HepG2 (cell line): ENCODE measurements at regions not wholly inside any gene's neighbourhood (a gene's known extent, or its start where the extent isn't known, plus 50 kb on each side); places are given as distances from the start of the nearest gene placed in this dataset.
A peak's percentile ranks its signal among the peaks of the same experiment; 100 is the strongest.

ENCODE experiments used
- AKAP8 ChIP-seq: sonication (generic); formaldehyde crosslinking; IDR thresholded peaks from 2 replicates; pipeline ENCODE4 v1.5.1; 2020; ENCODE audit warnings: mild to moderate bottlenecking, missing genetic modification reagents
- ATRX ChIP-seq: sonication (generic); formaldehyde crosslinking; IDR thresholded peaks from 2 replicates; pipeline ENCODE4 v1.4.0; 2020; ENCODE audit warnings: missing genetic modification reagents, borderline replicate concordance
- CBFB ChIP-seq: sonication (generic); formaldehyde crosslinking; IDR thresholded peaks from 2 replicates; pipeline ENCODE4 v1.4.0; 2020; ENCODE audit warnings: missing genetic modification reagents
- CBX5 ChIP-seq: sonication (generic); formaldehyde crosslinking; IDR thresholded peaks from 2 replicates; pipeline ENCODE4 v1.4.0; 2020; ENCODE audit warnings: missing genetic modification reagents, borderline replicate concordance
- HMGXB4 ChIP-seq, 2 experiments: sonication (generic) in 1 of 2; formaldehyde crosslinking in 1 of 2; IDR thresholded peaks; 2 replicates each; pipeline versions ENCODE4 v1.4.0 to v1.6.1; 2018 to 2020; ENCODE audit warnings: missing genetic modification reagents in 2 of 2, borderline replicate concordance in 1 of 2, low read depth in 1 of 2, mild to moderate bottlenecking in 1 of 2, missing biosample characterization in 1 of 2
- MAFF ChIP-seq: IDR thresholded peaks from 2 replicates; pipeline ENCODE4 v1.6.1; 2011; ENCODE audit warnings: low read depth, low read length, improper control_type of control experiment
- MIER3 ChIP-seq: IDR thresholded peaks from 2 replicates; pipeline ENCODE4 v1.6.1; 2016; ENCODE audit warnings: missing compliant biosample characterization, borderline replicate concordance
- NFE2 ChIP-seq: sonication (generic); formaldehyde crosslinking; IDR thresholded peaks from 2 replicates; pipeline ENCODE4 v1.4.0; 2020; ENCODE audit warnings: missing genetic modification reagents
- NFE2L2 ChIP-seq: fragments of 150-350 bp; IDR thresholded peaks from 2 replicates; pipeline ENCODE4 v1.6.1; 2014; ENCODE audit warnings: low read length
- NFRKB ChIP-seq: fragments of 450-650 bp; IDR thresholded peaks from 2 replicates; pipeline ENCODE4 v1.6.1; 2017
- PAWR ChIP-seq: sonication (generic); formaldehyde crosslinking; IDR thresholded peaks from 2 replicates; pipeline ENCODE4 v1.4.0; 2020; ENCODE audit warnings: missing genetic modification reagents, mild to moderate bottlenecking, borderline replicate concordance
- PBX2 ChIP-seq: IDR thresholded peaks from 2 replicates; pipeline ENCODE4 v1.6.1; 2016; ENCODE audit warnings: control low read depth
- PCBP2 ChIP-seq: fragments of 200-400 bp; formaldehyde crosslinking; optimal IDR thresholded peaks from 2 replicates; pipeline ENCODE3; 2018; ENCODE audit warnings: low read length, low read depth; ENCODE audit not compliant: poor library complexity, severe bottlenecking
- SAFB2 ChIP-seq: sonication (generic); formaldehyde crosslinking; IDR thresholded peaks from 2 replicates; pipeline ENCODE4 v1.5.1; 2020; ENCODE audit warnings: missing genetic modification reagents, low read depth, mild to moderate bottlenecking, borderline replicate concordance
- SOX5 ChIP-seq: IDR thresholded peaks from 2 replicates; pipeline ENCODE4 v1.6.1; 2016; ENCODE audit warnings: borderline replicate concordance
- U2AF2 ChIP-seq: fragments of 200-400 bp; formaldehyde crosslinking; IDR thresholded peaks from 2 replicates; pipeline ENCODE4 v1.6.1; 2017; ENCODE audit warnings: low read depth, mild to moderate bottlenecking, low read length
- ZFP37 ChIP-seq: sonication (generic); formaldehyde crosslinking; IDR thresholded peaks from 2 replicates; pipeline ENCODE4 v1.4.0; 2020; ENCODE audit warnings: missing genetic modification reagents, borderline replicate concordance
- ZNF333 ChIP-seq: sonication (generic); formaldehyde crosslinking; IDR thresholded peaks from 2 replicates; pipeline ENCODE4 v1.4.0; 2020; ENCODE audit warnings: mild to moderate bottlenecking, missing genetic modification reagents, borderline replicate concordance
- ZNF441 ChIP-seq: sonication (generic); formaldehyde crosslinking; IDR thresholded peaks from 2 replicates; pipeline ENCODE4 v1.7.0; 2021; ENCODE audit warnings: missing genetic modification reagents, borderline replicate concordance
- ZNF496 ChIP-seq: sonication (generic); formaldehyde crosslinking; IDR thresholded peaks from 2 replicates; pipeline ENCODE4 v1.8.1; 2023; ENCODE audit warnings: mild to moderate bottlenecking, moderate library complexity, missing genetic modification reagents; ENCODE audit not compliant: insufficient replicate concordance
- ZNF674 ChIP-seq: sonication (generic); formaldehyde crosslinking; IDR thresholded peaks from 2 replicates; pipeline ENCODE4 v1.5.0; 2020; ENCODE audit warnings: low read depth, mild to moderate bottlenecking, missing genetic modification reagents
- ZNF7 ChIP-seq: IDR thresholded peaks from 2 replicates; pipeline ENCODE4 v1.6.1; 2016; ENCODE audit warnings: missing biosample characterization, missing genetic modification reagents
- ZNF704 ChIP-seq: sonication (generic); formaldehyde crosslinking; IDR thresholded peaks from 2 replicates; pipeline ENCODE4 v1.8.1; 2023; ENCODE audit warnings: mild to moderate bottlenecking, inconsistent platforms, moderate library complexity, missing genetic modification reagents, borderline replicate concordance
- ZNF816 ChIP-seq: sonication (generic); formaldehyde crosslinking; IDR thresholded peaks from 2 replicates; pipeline ENCODE4 v1.8.0; 2022; ENCODE audit warnings: missing genetic modification reagents, mild to moderate bottlenecking, borderline replicate concordance
- TF ChIP-seq, protein P1 (sequence below): sonication (generic); formaldehyde crosslinking; IDR thresholded peaks from 2 replicates; pipeline ENCODE4 v1.4.0; 2020; ENCODE audit warnings: missing genetic modification reagents

DNA sequence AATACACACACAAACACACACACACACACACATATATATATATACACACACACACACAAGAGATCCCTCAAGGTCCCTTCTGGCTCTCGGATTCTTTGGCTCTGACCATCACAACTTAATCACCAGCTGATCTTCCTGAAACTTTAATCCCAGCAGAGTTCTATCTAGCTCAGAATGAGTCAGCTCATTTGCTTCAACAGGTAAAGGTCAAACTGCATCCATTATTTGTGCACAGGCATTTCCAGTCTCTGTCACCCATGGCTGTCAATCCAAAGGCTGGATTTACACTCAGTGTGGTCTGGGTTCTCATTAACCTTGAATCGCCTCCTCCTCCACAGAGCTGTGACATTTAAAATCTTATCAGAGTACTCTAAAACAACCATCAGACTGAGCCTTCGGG lies 113.3 kb upstream of the TMPO start (continued):
- TF ChIP-seq ZNF333 (CRISPR knock-in tag): no peak
- TF ChIP-seq ZFP37 (CRISPR knock-in tag): no peak
- TF ChIP-seq SOX5 (CRISPR knock-in tag): no peak
- no peak for TF ChIP-seq SAFB2 (CRISPR knock-in tag)
- TF ChIP-seq PAWR (CRISPR knock-in tag): no peak
- no peak for TF ChIP-seq ZNF674 (CRISPR knock-in tag)
- TF ChIP-seq AKAP8 (CRISPR knock-in tag): no peak
- TF ChIP-seq, protein P1, sequence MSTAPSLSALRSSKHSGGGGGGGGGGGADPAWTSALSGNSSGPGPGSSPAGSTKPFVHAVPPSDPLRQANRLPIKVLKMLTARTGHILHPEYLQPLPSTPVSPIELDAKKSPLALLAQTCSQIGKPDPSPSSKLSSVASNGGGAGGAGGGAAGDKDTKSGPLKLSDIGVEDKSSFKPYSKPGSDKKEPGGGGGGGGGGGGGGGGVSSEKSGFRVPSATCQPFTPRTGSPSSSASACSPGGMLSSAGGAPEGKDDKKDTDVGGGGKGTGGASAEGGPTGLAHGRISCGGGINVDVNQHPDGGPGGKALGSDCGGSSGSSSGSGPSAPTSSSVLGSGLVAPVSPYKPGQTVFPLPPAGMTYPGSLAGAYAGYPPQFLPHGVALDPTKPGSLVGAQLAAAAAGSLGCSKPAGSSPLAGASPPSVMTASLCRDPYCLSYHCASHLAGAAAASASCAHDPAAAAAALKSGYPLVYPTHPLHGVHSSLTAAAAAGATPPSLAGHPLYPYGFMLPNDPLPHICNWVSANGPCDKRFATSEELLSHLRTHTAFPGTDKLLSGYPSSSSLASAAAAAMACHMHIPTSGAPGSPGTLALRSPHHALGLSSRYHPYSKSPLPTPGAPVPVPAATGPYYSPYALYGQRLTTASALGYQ: no peak
- TF ChIP-seq MIER3 (CRISPR knock-in tag): no peak
- no peak for TF ChIP-seq HMGXB4 (CRISPR knock-in tag; IDR thresholded peaks at IDR 0.05; ENCODE audit: borderline replicate concordance in 1 of 2, low read depth in 1 of 2)
- TF ChIP-seq U2AF2: no peak
- TF ChIP-seq ZNF704 (CRISPR knock-in tag): no peak
- 0 out of 2 replicates have a peak, but pooled peaks have one; percentile 26 for TF ChIP-seq MAFF
- peak; percentile 34; the same call in 1 of the 2 replicates for TF ChIP-seq PBX2 (CRISPR knock-in tag)
- TF ChIP-seq ZNF441 (CRISPR knock-in tag): no peak
- TF ChIP-seq NFE2L2: peak; percentile 89
- TF ChIP-seq ZNF816 (CRISPR knock-in tag): no peak
- no peak for TF ChIP-seq NFRKB
- no peak for TF ChIP-seq ZNF496
- no peak for TF ChIP-seq ATRX (CRISPR knock-in tag)
- TF ChIP-seq NFE2: peak; percentile 75; the same call in 1 of the 2 replicates
- no peak for TF ChIP-seq CBFB (CRISPR knock-in tag)
- TF ChIP-seq ZNF7 (CRISPR knock-in tag): no peak
- no peak for TF ChIP-seq CBX5
- no peak for TF ChIP-seq PCBP2
